GM12878 (cell line): ENCODE measurements at regions not wholly inside any gene's neighbourhood (a gene's known extent, or its start where the extent isn't known, plus 50 kb on each side); places are given as distances from the start of the nearest gene placed in this dataset.

Experiments
- ATAC-seq: fragments of 200-7000 bp; cut with Tn5 transposase; 3 replicates; pipeline ENCODE4 v1.9.1; 2020; ENCODE audit warnings: mild to moderate bottlenecking, moderate library complexity
- BruUV-seq: library from RNA; stranded (reverse); fragments of 400-500 nt; replicated peaks from 2 replicates; lab custom pipeline; 2021; lab: Mats Ljungman, UMichigan
- CTCF ChIA-PET: fragments of 300-600 bp; sonication (Branson Sonifier 250); formaldehyde crosslinking; extraction: SDS; loops from one replicate; lab custom pipeline; 2021; ENCODE audit warnings: inconsistent platforms; lab: Yijun Ruan, JAX
- POLR2A ChIA-PET: fragments of 350-600 bp; formaldehyde crosslinking; extraction: SDS; loops from one replicate; lab custom pipeline; 2021; ENCODE audit warnings: inconsistent platforms; lab: Charles Lee
- RAD21 ChIA-PET: fragments of 300-600 bp; sonication (Branson Sonifier 250); formaldehyde crosslinking; loops from one replicate; lab custom pipeline; 2023; ENCODE audit warnings: antibody characterized with exemption; ENCODE audit not compliant: unreplicated experiment; lab: Charles Lee
- SMC1A ChIA-PET: fragments of 300-600 bp; sonication (Branson Sonifier 250); formaldehyde crosslinking; loops from one replicate; lab custom pipeline; 2023; ENCODE audit not compliant: unreplicated experiment, uncharacterized antibody; lab: Charles Lee
- DNase-seq: peaks from one replicate; pipeline ENCODE4 v3.0.0-alpha.2; 2011; ENCODE audit warnings: low read depth, low spot score
- FAIRE-seq: peaks from 3 replicates; lab custom pipeline; 2011; peaks lifted over from hg19 to GRCh38; lab: Jason Lieb, UNC
- H2AFZ ChIP-seq: 2 replicates; pipeline ENCODE4 v1.6.0; 2011; ENCODE audit warnings: low read depth, low read length, control low read depth; ENCODE audit not compliant: control insufficient read depth
- H3K27ac ChIP-seq: 2 replicates; pipeline ENCODE4 v1.5.1; 2011; ENCODE audit warnings: control low read depth; ENCODE audit not compliant: control insufficient read depth, insufficient read depth
- H3K27me3 ChIP-seq, 2 experiments: replicated peaks in 1 of 2; 2 replicates each; pipeline versions ENCODE4 v1.6.0 to v1.6.1; 2011; ENCODE audit warnings: low read length in 1 of 2; ENCODE audit not compliant: control insufficient read depth in 2 of 2, insufficient read depth in 2 of 2
- H3K36me3 ChIP-seq, 2 experiments: 2 replicates each; pipeline ENCODE4 v1.5.1; 2011; ENCODE audit warnings: low read length in 1 of 2; ENCODE audit not compliant: control insufficient read depth in 2 of 2, insufficient read depth in 2 of 2
- H3K4me1 ChIP-seq: 2 replicates; pipeline ENCODE4 v1.6.1; 2011; ENCODE audit warnings: mild to moderate bottlenecking, low read length, moderate library complexity, mixed read lengths; ENCODE audit not compliant: control insufficient read depth, insufficient read depth
- H3K4me2 ChIP-seq: 2 replicates; pipeline ENCODE4 v1.6.0; 2011; ENCODE audit warnings: control low read depth; ENCODE audit not compliant: control insufficient read depth, insufficient read depth
- H3K4me3 ChIP-seq: fragments of 200-600 bp; sonication (generic); 2 replicates; pipeline ENCODE4 v1.5.1; 2016
- H3K79me2 ChIP-seq: 2 replicates; pipeline ENCODE4 v1.6.0; 2011; ENCODE audit warnings: low read length; ENCODE audit not compliant: control insufficient read depth, insufficient read depth
- H3K9ac ChIP-seq: 2 replicates; pipeline ENCODE4 v1.8.0; 2011; ENCODE audit warnings: low read length, control low read depth, mixed read lengths; ENCODE audit not compliant: control insufficient read depth, insufficient read depth
- H3K9me3 ChIP-seq: replicated peaks from 3 replicates; pipeline ENCODE4 v1.5.1; 2011; ENCODE audit warnings: mild to moderate bottlenecking, low read length; ENCODE audit not compliant: control insufficient read depth, insufficient read depth
- H4K20me1 ChIP-seq: 2 replicates; pipeline ENCODE4 v1.6.0; 2011; ENCODE audit not compliant: control insufficient read depth, insufficient read depth
- BMI1 ChIP-seq: fragments of 450-650 bp; IDR thresholded peaks from 2 replicates; pipeline ENCODE4 v1.6.1; 2016; ENCODE audit warnings: mild to moderate bottlenecking, moderate library complexity, borderline replicate concordance
- PAX5 ChIP-seq: IDR thresholded peaks from 2 replicates; pipeline ENCODE4 v1.6.1; 2011; ENCODE audit warnings: low read depth, low read length, borderline replicate concordance
- RAD51 ChIP-seq: fragments of 450-650 bp; IDR thresholded peaks from 2 replicates; pipeline ENCODE4 v1.6.1; 2016; ENCODE audit warnings: moderate library complexity, mild to moderate bottlenecking, inconsistent platforms
- SUZ12 ChIP-seq: fragments of 200-600 bp; sonication (generic); IDR thresholded peaks from one replicate; pipeline ENCODE4 v1.6.1; 2018; ENCODE audit warnings: antibody characterized with exemption, mild to moderate bottlenecking; ENCODE audit not compliant: unreplicated experiment
- YY1 ChIP-seq: IDR thresholded peaks from 2 replicates; pipeline ENCODE4 v1.6.1; 2011; ENCODE audit warnings: low read depth, mild to moderate bottlenecking, low read length
- ZBTB40 ChIP-seq: fragments of 450-650 bp; IDR thresholded peaks from 2 replicates; pipeline ENCODE4 v1.6.1; 2016; ENCODE audit warnings: mild to moderate bottlenecking, moderate library complexity, borderline replicate concordance
- WGBS: methylation state at CpG from one replicate; pipeline ENCODE4 v1.1.6; 2016; ENCODE audit warnings: low lambda C conversion rate; ENCODE audit not compliant: insufficient replicate concordance, insufficient coverage; ENCODE audit errors: missing lambda C conversion rate; 5-methylcytosine and 5-hydroxymethylcytosine counted together
- in situ Hi-C: fragments of 300-500 bp; cut with MboI; formaldehyde crosslinking; loops from 9 replicates; pipeline ENCODE4 v1.14.3; 2018; ENCODE audit warnings: mixed read lengths
- intact Hi-C: fragments of 100-400 bp; cut with micrococcal nuclease; formaldehyde crosslinking; loops from one replicate; pipeline ENCODE4 v1.14.2; 2022; ENCODE audit not compliant: unreplicated experiment
- TF ChIP-seq, protein P1 (sequence below): IDR thresholded peaks from 2 replicates; pipeline ENCODE4 v1.6.1; 2012; ENCODE audit warnings: low read length, inconsistent platforms

DNA sequence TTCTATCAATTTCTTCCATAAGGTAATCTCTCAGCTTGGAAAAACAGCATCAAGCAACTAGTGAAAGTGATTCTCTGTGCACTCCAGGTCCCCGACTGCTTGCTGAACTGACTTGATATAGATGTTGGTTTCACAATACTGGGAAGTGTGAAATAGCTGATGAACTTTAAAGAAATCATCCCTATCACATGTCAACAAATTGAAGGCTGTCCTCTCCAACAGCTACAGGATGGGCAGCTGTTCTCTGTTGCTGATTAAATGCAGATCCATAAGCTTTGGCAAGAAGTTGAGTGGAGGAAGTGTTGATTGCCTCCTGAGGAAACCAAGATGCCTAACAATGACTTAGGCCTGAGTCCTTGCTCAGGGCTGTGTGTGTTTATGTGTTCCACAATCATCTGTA, 130.4 kb upstream of the GDF10 start:
- ChIA-PET SMC1A (interaction anchor here (1.2 kb wide), 1 partner anchor 9 kb away, joined by 3 read pairs; no protein-coding TSS in a partner anchor), POLR2A (no interaction called here), RAD21 (interaction anchor here (0.9 kb wide), 1 partner anchor 142 kb away, joined by 3 read pairs; no protein-coding TSS in a partner anchor), CTCF (interaction anchor here (0.7 to 1.0 kb wide), 2 partner anchors 10 to 12 kb away, joined by 3 read pairs; no protein-coding TSS in a partner anchor)
- TF ChIP-seq YY1 (no peak), PAX5 (no peak), SUZ12 (no peak), BMI1 (no peak), RAD51 (no peak), ZBTB40 (no peak)
- TF ChIP-seq, protein P1, sequence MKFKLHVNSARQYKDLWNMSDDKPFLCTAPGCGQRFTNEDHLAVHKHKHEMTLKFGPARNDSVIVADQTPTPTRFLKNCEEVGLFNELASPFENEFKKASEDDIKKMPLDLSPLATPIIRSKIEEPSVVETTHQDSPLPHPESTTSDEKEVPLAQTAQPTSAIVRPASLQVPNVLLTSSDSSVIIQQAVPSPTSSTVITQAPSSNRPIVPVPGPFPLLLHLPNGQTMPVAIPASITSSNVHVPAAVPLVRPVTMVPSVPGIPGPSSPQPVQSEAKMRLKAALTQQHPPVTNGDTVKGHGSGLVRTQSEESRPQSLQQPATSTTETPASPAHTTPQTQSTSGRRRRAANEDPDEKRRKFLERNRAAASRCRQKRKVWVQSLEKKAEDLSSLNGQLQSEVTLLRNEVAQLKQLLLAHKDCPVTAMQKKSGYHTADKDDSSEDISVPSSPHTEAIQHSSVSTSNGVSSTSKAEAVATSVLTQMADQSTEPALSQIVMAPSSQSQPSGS: no peak
- FAIRE-seq (no peak), DNase-seq (no peak), ATAC-seq (no peak)
- in situ Hi-C loops (no loop called here), intact Hi-C loops (no loop called here)
- WGBS: 47% methylated on average over 1 of the region's 1 CpG
- Histone ChIP-seq H3K27me3 (no peaks in the 10 kb centered on the region; a peak in 1 of 4 replicates), H4K20me1 (no peaks in the 10 kb centered on the region), H3K27ac (no peak overlapping the region), H3K9me3 (no peaks in the 10 kb centered on the region; the same call in 2 of the 3 replicates), H3K4me1 (no peaks in the 10 kb centered on the region), H3K4me3 (no peak overlapping the region), H3K79me2 (no peaks in the 10 kb centered on the region), H2AFZ (no peak overlapping the region), H3K4me2 (no peak overlapping the region), H3K9ac (no peak overlapping the region), H3K36me3 (no peaks in the 10 kb centered on the region)
- BruUV-seq: no TSS peak
